OCI-LY7 (cell line): ENCODE measurements at regions not wholly inside any gene's neighbourhood (a gene's known extent, or its start where the extent isn't known, plus 50 kb on each side); places are given as distances from the start of the nearest gene placed in this dataset.

Source experiments
- BruUV-seq: library from RNA; stranded (reverse); fragments of 400-500 nt; replicated peaks from 2 replicates; lab custom pipeline; 2021; lab: Mats Ljungman, UMichigan
- CTCF ChIA-PET: fragments of 300-600 bp; sonication (Branson Sonifier 250); formaldehyde crosslinking; loops from one replicate; lab custom pipeline; 2022; ENCODE audit warnings: antibody characterized with exemption; ENCODE audit not compliant: unreplicated experiment; lab: Charles Lee
- POLR2A ChIA-PET: fragments of 300-600 bp; sonication (Branson Sonifier 250); formaldehyde crosslinking; loops from one replicate; lab custom pipeline; 2022; ENCODE audit warnings: antibody characterized with exemption; lab: Charles Lee
- DNase-seq: peaks from one replicate; pipeline ENCODE4 v3.0.0-alpha.2; 2015; ENCODE audit warnings: low spot score
- H2AFZ ChIP-seq: fragments of 200-600 bp; sonication (generic), shearing (Covaris generic); 2 replicates; pipeline ENCODE4 v1.6.1; 2014; ENCODE audit warnings: mild to moderate bottlenecking, antibody characterized with exemption, low read length, moderate library complexity
- H3K27ac ChIP-seq: fragments of 200-600 bp; sonication (generic); 2 replicates; pipeline ENCODE4 v1.5.1; 2014; ENCODE audit warnings: mixed run types, low read depth, mild to moderate bottlenecking, moderate library complexity, low read length, inconsistent platforms; ENCODE audit not compliant: poor library complexity, severe bottlenecking
- H3K36me3 ChIP-seq: fragments of 200-600 bp; sonication (generic); 2 replicates; pipeline ENCODE4 v1.6.1; 2014; ENCODE audit warnings: mild to moderate bottlenecking, antibody characterized with exemption, low read length, moderate library complexity, mixed read lengths; ENCODE audit not compliant: insufficient read depth
- H3K4me1 ChIP-seq: fragments of 200-600 bp; sonication (generic); 2 replicates; pipeline ENCODE4 v1.5.1; 2014; ENCODE audit warnings: mild to moderate bottlenecking, low read length; ENCODE audit not compliant: insufficient read depth, poor library complexity, severe bottlenecking
- H3K4me2 ChIP-seq: fragments of 200-600 bp; sonication (generic); 2 replicates; pipeline ENCODE4 v1.6.1; 2014; ENCODE audit warnings: mild to moderate bottlenecking, low read length
- H3K4me3 ChIP-seq: fragments of 200-600 bp; sonication (generic); 2 replicates; pipeline ENCODE4 v1.5.1; 2014; ENCODE audit warnings: mild to moderate bottlenecking, low read depth, low read length; ENCODE audit not compliant: poor library complexity, severe bottlenecking
- H3K79me2 ChIP-seq: fragments of 200-600 bp; sonication (generic); 2 replicates; pipeline ENCODE4 v1.6.1; 2016; ENCODE audit warnings: low read depth, mild to moderate bottlenecking, low read length, moderate library complexity, mixed read lengths; ENCODE audit not compliant: insufficient read depth
- H3K9me2 ChIP-seq: fragments of 200-600 bp; sonication (generic); 2 replicates; pipeline ENCODE4 v1.6.1; 2016; ENCODE audit warnings: mild to moderate bottlenecking, low read length, mixed read lengths; ENCODE audit not compliant: insufficient read depth
- H3K9me3 ChIP-seq: fragments of 200-600 bp; sonication (generic); 2 replicates; pipeline ENCODE4 v1.6.1; 2014; ENCODE audit warnings: mild to moderate bottlenecking, mixed run types, low read length, mixed read lengths
- H4K20me1 ChIP-seq: fragments of 200-600 bp; sonication (generic); 2 replicates; pipeline ENCODE4 v1.6.1; 2014; ENCODE audit warnings: mild to moderate bottlenecking, antibody characterized with exemption, low read length, moderate library complexity, mixed read lengths; ENCODE audit not compliant: insufficient read depth
- EZH2phosphoT487 ChIP-seq: fragments of 200-600 bp; sonication (generic); IDR thresholded peaks from 2 replicates; pipeline ENCODE4 v1.6.1; 2018; ENCODE audit warnings: low read depth, borderline replicate concordance, mild to moderate bottlenecking, mixed run types, antibody characterized with exemption, low read length, moderate library complexity, mixed read lengths
- intact Hi-C: fragments of 100-400 bp; cut with micrococcal nuclease; formaldehyde crosslinking; loops from one replicate; pipeline ENCODE4 v1.10.0; 2022; ENCODE audit not compliant: unreplicated experiment
- TF ChIP-seq, protein P1 (sequence below): fragments of 200-600 bp; sonication (generic); conservative IDR thresholded peaks from 2 replicates; pipeline ENCODE4 v1.5.1; 2014; ENCODE audit warnings: mild to moderate bottlenecking, antibody characterized with exemption, low read length, moderate library complexity, mixed read lengths

DNA sequence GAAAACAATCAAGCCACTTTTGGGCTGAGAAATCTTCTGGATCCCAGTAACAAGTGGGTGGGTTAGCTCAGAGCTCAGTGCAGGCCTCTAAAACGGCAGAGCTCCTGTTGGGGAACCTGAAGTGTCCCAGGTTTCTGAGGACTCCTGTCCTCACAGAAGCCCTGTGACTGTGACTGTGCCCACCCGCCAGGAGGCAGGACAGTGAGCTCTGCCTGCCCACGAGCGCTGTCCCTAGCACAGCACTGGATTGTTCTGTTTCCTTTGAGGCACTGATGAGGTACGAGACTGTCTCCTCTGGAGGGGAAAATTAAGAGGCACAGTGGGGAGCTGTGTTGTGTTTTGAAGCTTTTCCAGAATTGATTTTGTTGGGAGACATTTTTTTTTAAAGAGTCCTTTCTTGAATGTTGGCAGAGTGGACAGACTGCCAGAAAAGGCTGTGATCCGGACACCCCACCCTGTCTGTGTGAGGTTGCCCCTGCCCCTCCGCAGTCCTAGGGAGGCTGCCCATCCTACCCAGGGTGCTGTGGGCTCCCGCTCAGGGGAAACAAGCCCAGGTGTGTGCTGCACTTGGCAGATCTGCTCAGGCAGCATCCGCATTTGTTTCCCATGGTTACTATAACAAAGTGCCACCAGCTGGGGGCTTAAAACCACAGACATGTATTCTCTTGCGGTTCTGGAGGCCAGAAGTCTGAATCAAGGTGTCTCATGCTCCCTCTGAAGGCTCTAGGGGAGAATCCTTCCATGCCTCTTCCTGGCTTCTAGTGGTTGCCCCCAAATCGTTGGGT lies 66.6 kb upstream of the LARS2 start:
- H3K9me2 ChIP-seq = no peaks in the 10 kb centered on the region
- H3K4me3 ChIP-seq = no peak overlapping the region
- H3K4me1 ChIP-seq = no peaks in the 10 kb centered on the region
- H3K27ac ChIP-seq = no peak overlapping the region
- H3K4me2 ChIP-seq = no peak overlapping the region
- no peaks in the 10 kb centered on the region for H3K79me2 ChIP-seq
- no peaks in the 10 kb centered on the region for H3K36me3 ChIP-seq
- CTCF ChIA-PET = interaction anchor here (0.6 kb wide), 1 partner anchor 1555 kb away, joined by 3 read pairs; no protein-coding TSS in a partner anchor
- no peak for DNase-seq
- TF ChIP-seq, protein P1, sequence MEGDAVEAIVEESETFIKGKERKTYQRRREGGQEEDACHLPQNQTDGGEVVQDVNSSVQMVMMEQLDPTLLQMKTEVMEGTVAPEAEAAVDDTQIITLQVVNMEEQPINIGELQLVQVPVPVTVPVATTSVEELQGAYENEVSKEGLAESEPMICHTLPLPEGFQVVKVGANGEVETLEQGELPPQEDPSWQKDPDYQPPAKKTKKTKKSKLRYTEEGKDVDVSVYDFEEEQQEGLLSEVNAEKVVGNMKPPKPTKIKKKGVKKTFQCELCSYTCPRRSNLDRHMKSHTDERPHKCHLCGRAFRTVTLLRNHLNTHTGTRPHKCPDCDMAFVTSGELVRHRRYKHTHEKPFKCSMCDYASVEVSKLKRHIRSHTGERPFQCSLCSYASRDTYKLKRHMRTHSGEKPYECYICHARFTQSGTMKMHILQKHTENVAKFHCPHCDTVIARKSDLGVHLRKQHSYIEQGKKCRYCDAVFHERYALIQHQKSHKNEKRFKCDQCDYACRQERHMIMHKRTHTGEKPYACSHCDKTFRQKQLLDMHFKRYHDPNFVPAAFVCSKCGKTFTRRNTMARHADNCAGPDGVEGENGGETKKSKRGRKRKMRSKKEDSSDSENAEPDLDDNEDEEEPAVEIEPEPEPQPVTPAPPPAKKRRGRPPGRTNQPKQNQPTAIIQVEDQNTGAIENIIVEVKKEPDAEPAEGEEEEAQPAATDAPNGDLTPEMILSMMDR = no peak
- TF ChIP-seq EZH2phosphoT487 = no peak
- intact Hi-C loops = no loop called here
- H3K9me3 ChIP-seq = no peaks in the 10 kb centered on the region
- BruUV-seq = no TSS peak
- POLR2A ChIA-PET = no interaction called here
- H2AFZ ChIP-seq = no peak overlapping the region
- no peaks in the 10 kb centered on the region for H4K20me1 ChIP-seq

DNA sequence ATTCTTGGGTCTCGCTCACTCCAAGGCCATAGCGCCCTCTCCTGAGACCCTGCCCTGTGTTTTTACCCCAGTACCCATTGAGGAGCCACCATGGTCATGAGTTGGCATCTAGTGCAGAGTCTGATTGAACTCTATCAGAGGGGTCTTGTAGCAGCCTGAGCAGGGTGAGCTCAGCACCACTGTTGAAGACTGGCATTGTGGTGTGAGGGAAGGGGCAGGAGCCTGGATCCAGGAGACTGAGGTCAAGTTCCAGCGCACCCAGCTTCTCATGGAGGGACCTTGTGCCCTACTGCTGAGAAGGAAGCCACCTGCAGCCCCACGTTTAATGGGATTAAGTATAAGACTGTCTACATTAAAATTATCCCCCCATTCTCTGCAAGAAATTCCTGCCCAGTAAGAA lies 65.8 kb upstream of the LARS2 start:
- Histone ChIP-seq H3K27ac (no peak overlapping the region), H3K4me2 (no peak overlapping the region), H3K4me1 (no peaks in the 10 kb centered on the region), H2AFZ (no peak overlapping the region), H3K9me2 (no peaks in the 10 kb centered on the region), H3K9me3 (no peaks in the 10 kb centered on the region), H3K79me2 (no peaks in the 10 kb centered on the region), H3K4me3 (no peak overlapping the region), H3K36me3 (no peaks in the 10 kb centered on the region), H4K20me1 (no peaks in the 10 kb centered on the region)
- DNase-seq = no peak
- no TSS peak for BruUV-seq
- intact Hi-C loops = no loop called here
- POLR2A ChIA-PET = no interaction called here
- CTCF ChIA-PET = no interaction called here
- no peak for TF ChIP-seq EZH2phosphoT487
- TF ChIP-seq, protein P1 = no peak

DNA sequence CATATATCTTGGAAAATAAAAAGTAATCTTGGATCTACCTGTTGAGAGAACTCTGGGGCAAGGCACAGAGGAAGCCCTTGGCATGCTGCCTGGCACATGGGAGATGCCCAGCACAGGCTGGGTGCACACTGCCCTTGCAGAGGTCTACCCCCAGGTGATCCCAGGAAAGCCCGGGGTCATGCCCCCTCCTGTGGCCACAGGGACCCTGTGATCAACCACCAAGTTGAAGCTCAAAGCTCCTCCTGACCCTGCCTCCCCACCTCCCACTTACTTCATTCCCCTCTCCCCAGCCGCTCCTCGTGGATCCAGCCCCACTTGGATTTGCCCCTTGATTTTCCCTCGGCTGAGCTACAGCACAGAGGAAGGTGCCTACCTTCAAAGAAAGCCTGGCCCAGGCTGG lies 62.7 kb upstream of the LARS2 start:
- H3K4me3 ChIP-seq = no peak overlapping the region
- no peak overlapping the region for H3K4me2 ChIP-seq
- no peaks in the 10 kb centered on the region for H3K9me3 ChIP-seq
- no peaks in the 10 kb centered on the region for H3K36me3 ChIP-seq
- no peaks in the 10 kb centered on the region for H3K79me2 ChIP-seq
- BruUV-seq = no TSS peak
- H3K9me2 ChIP-seq = no peaks in the 10 kb centered on the region
- no peak overlapping the region for H3K27ac ChIP-seq
- DNase-seq = no peak
- no peak for TF ChIP-seq EZH2phosphoT487
- TF ChIP-seq, protein P1 = no peak
- H2AFZ ChIP-seq = no peak overlapping the region
- no peaks in the 10 kb centered on the region for H3K4me1 ChIP-seq
- POLR2A ChIA-PET = no interaction called here
- intact Hi-C loops = no loop called here
- CTCF ChIA-PET = no interaction called here
- no peaks in the 10 kb centered on the region for H4K20me1 ChIP-seq
